CD14-positive monocyte (primary cell): ENCODE measurements at regions not wholly inside any gene's neighbourhood (a gene's known extent, or its start where the extent isn't known, plus 50 kb on each side); places are given as distances from the start of the nearest gene placed in this dataset.
"Not testable (repeated sequence)": the region's sequence is repeated elsewhere in the genome, so short reads cannot be mapped to it uniquely, and the experiment has no call there.

Source experiments
- DNase-seq, 3 donors: peaks; one replicate each; pipeline ENCODE4 v3.0.0-alpha.2; 2011 to 2022
- H2AFZ ChIP-seq: 2 replicates; pipeline ENCODE4 v1.6.0; 2012; ENCODE audit warnings: mild to moderate bottlenecking, low read depth, low read length, inconsistent platforms; ENCODE audit not compliant: insufficient read depth, poor library complexity, severe bottlenecking
- H3K27ac ChIP-seq, 2 donors: 1 replicate in 1 of 2; 2 replicates in 1 of 2; pipeline ENCODE4 v1.5.1; 2012 to 2013; ENCODE audit warnings: low read length in 2 of 2, control low read depth in 1 of 2, inconsistent platforms in 1 of 2, low read depth in 1 of 2, mild to moderate bottlenecking in 1 of 2
- H3K27me3 ChIP-seq, 2 donors: one replicate each; pipeline versions ENCODE4 v1.6.0 to v1.6.1; 2011 to 2013; ENCODE audit warnings: low read length in 2 of 2; ENCODE audit not compliant: control insufficient read depth in 2 of 2, insufficient read depth in 2 of 2
- H3K36me3 ChIP-seq, 2 donors: replicated peaks in 1 of 2; 1 replicate in 1 of 2; 2 replicates in 1 of 2; pipeline versions ENCODE4 v1.5.1 to v1.6.1; 2012 to 2013; ENCODE audit warnings: low read length in 2 of 2, control low read depth in 1 of 2, inconsistent platforms in 1 of 2, mild to moderate bottlenecking in 1 of 2; ENCODE audit not compliant: insufficient read depth in 2 of 2, control insufficient read depth in 1 of 2
- H3K4me1 ChIP-seq, 2 donors: 1 replicate in 1 of 2; 2 replicates in 1 of 2; pipeline versions ENCODE4 v1.5.1 to v1.6.1; 2012 to 2013; ENCODE audit warnings: low read length in 2 of 2, control low read depth in 1 of 2, inconsistent platforms in 1 of 2, mild to moderate bottlenecking in 1 of 2, moderate library complexity in 1 of 2; ENCODE audit not compliant: insufficient read depth in 2 of 2, control insufficient read depth in 1 of 2
- H3K4me2 ChIP-seq: replicated peaks from 2 replicates; pipeline ENCODE3; 2012; ENCODE audit warnings: low read length, moderate library complexity, mild to moderate bottlenecking; ENCODE audit not compliant: poor library complexity, severe bottlenecking; ENCODE audit errors: extremely low read depth
- H3K4me3 ChIP-seq, 3 experiments: fragments of 200-600 bp in 1 of 3; sonication (generic) in 1 of 3; replicated peaks in 1 of 3; 1 replicate in 2 of 3; 2 replicates in 1 of 3; pipeline ENCODE4 v1.5.1; 2011 to 2013; ENCODE audit warnings: low read length in 3 of 3, mild to moderate bottlenecking in 3 of 3, control low read depth in 2 of 3, low read depth in 2 of 3, inconsistent platforms in 1 of 3, moderate library complexity in 1 of 3
- H3K79me2 ChIP-seq: 2 replicates; pipeline ENCODE4 v1.6.0; 2012; ENCODE audit warnings: mild to moderate bottlenecking, control low read depth, inconsistent platforms, low read length, moderate library complexity; ENCODE audit not compliant: insufficient read depth
- H3K9ac ChIP-seq: 2 replicates; pipeline ENCODE4 v1.6.0; 2017; ENCODE audit warnings: low read length, mild to moderate bottlenecking; ENCODE audit not compliant: insufficient read depth, poor library complexity, severe bottlenecking
- H3K9me3 ChIP-seq, 2 donors: replicated peaks in 1 of 2; 1 replicate in 1 of 2; 2 replicates in 1 of 2; pipeline versions ENCODE4 v1.5.1 to v1.6.1; 2012 to 2013; ENCODE audit warnings: low read length in 2 of 2, control low read depth in 1 of 2; ENCODE audit not compliant: control insufficient read depth in 1 of 2, insufficient read depth in 1 of 2
- H4K20me1 ChIP-seq: 2 replicates; pipeline ENCODE4 v1.6.0; 2012; ENCODE audit warnings: mild to moderate bottlenecking, low read length, control low read depth, moderate library complexity; ENCODE audit not compliant: insufficient read depth
- H3K27ac Mint-ChIP-seq, 7 donors: one replicate each; pipeline ENCODE4 v1.8.0; 2020; ENCODE audit warnings: mild to moderate bottlenecking in 7 of 7, mixed read lengths in 7 of 7, moderate library complexity in 6 of 7, inconsistent platforms in 2 of 7
- H3K27me3 Mint-ChIP-seq, 3 donors: one replicate each; pipeline ENCODE4 v1.8.0; 2021 to 2022; ENCODE audit warnings: low read depth in 3 of 3, mild to moderate bottlenecking in 3 of 3, mixed read lengths in 3 of 3, moderate library complexity in 3 of 3, inconsistent platforms in 1 of 3
- H3K36me3 Mint-ChIP-seq, 2 donors: one replicate each; pipeline ENCODE4 v1.8.0; 2020; ENCODE audit warnings: mixed read lengths in 2 of 2, inconsistent platforms in 1 of 2, mild to moderate bottlenecking in 1 of 2
- H3K4me1 Mint-ChIP-seq: one replicate; pipeline ENCODE4 v1.8.0; 2020; ENCODE audit warnings: mild to moderate bottlenecking, mixed read lengths
- H3K4me3 Mint-ChIP-seq, 2 donors: one replicate each; pipeline ENCODE4 v1.8.0; 2020; ENCODE audit warnings: mild to moderate bottlenecking in 2 of 2, mixed read lengths in 2 of 2, moderate library complexity in 1 of 2
- H3K9me3 Mint-ChIP-seq, 7 donors: one replicate each; pipeline ENCODE4 v1.8.0; 2020 to 2022; ENCODE audit warnings: mixed read lengths in 7 of 7, mild to moderate bottlenecking in 6 of 7, moderate library complexity in 6 of 7, inconsistent platforms in 2 of 7
- WGBS: methylation state at CpG from one replicate; pipeline ENCODE4 v1.1.5; 2013; ENCODE audit warnings: missing lambda C conversion rate; ENCODE audit not compliant: insufficient coverage; 5-methylcytosine and 5-hydroxymethylcytosine counted together
- intact Hi-C, 2 donors: fragments of 100-400 bp; cut with micrococcal nuclease; formaldehyde crosslinking; loops; one replicate each; pipeline versions ENCODE4 v1.15.0 to v1.15.1; 2023
- TF ChIP-seq, protein P1 (sequence below): fragments of 200-600 bp; IDR thresholded peaks from one replicate; pipeline ENCODE4 v1.8.0; 2022; ENCODE audit warnings: antibody characterized with exemption, mild to moderate bottlenecking

DNA sequence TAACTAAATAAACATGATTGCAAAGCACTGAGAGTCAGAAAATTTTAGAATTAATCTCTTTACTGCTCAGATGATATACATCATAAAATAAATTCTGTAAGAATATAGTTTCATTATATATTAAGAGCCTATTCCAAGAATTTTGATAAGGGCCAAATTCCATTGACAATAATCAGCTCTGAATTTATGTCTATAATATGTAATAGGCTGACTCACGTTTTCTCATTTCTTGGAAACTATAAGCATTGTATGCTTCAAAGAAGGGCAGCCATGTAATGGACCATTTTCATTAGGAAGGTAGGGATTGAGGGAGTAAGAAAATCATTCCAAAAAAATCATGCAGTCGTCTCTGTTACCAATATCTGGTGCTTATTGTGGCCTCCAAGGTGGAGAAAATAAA, 315.9 kb downstream of the ZIC4 start:
- Histone ChIP-seq H3K79me2 (no peaks in the 10 kb centered on the region), H3K27ac (no peak overlapping the region), H3K4me1 (no peaks in the 10 kb centered on the region), H3K9ac (no peak overlapping the region), H4K20me1 (no peaks in the 10 kb centered on the region), H3K4me2 (no peak overlapping the region), H3K27me3 (no peaks in the 10 kb centered on the region), H2AFZ (no peak overlapping the region), H3K36me3 (no peaks in the 10 kb centered on the region), H3K4me3 (no peak overlapping the region), H3K9me3 (no peaks in the 10 kb centered on the region)
- DNase-seq = no peak
- no CpG with 5 or more reads among the region's 2 CpGs for whole genome bisulfite sequencing
- no peaks in the 10 kb centered on the region for H3K27me3 Mint-ChIP-seq
- H3K36me3 Mint-ChIP-seq = no peaks in the 10 kb centered on the region
- peaks cover 0 to 3% (median 0%) of the 10 kb centered on the region in 7 donors for H3K9me3 Mint-ChIP-seq
- no peaks in the 10 kb centered on the region for H3K4me1 Mint-ChIP-seq
- no peak overlapping the region for H3K27ac Mint-ChIP-seq
- TF ChIP-seq, protein P1, sequence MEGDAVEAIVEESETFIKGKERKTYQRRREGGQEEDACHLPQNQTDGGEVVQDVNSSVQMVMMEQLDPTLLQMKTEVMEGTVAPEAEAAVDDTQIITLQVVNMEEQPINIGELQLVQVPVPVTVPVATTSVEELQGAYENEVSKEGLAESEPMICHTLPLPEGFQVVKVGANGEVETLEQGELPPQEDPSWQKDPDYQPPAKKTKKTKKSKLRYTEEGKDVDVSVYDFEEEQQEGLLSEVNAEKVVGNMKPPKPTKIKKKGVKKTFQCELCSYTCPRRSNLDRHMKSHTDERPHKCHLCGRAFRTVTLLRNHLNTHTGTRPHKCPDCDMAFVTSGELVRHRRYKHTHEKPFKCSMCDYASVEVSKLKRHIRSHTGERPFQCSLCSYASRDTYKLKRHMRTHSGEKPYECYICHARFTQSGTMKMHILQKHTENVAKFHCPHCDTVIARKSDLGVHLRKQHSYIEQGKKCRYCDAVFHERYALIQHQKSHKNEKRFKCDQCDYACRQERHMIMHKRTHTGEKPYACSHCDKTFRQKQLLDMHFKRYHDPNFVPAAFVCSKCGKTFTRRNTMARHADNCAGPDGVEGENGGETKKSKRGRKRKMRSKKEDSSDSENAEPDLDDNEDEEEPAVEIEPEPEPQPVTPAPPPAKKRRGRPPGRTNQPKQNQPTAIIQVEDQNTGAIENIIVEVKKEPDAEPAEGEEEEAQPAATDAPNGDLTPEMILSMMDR = no peak
- intact Hi-C loops = no loop called here
- H3K4me3 Mint-ChIP-seq = no peak overlapping the region

DNA sequence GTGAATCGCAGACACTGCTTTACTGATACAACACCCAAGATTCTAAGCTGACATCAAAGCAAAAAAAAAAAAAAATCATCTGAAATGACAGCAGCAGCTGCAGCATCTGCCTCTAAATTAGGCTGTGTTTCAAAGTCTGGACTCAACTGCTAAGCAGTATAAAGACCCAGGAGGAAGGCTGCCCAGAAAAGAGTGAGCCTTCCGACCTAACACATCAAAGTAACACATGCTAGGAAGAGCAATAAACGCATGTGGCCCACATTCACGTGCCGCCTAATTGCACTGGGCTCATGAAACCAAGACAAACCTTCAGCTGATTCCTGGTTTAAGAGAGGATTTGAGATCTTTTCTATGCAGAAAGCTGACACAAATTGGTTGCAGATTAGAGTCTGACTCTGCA, 317.1 kb downstream of the ZIC4 start:
- Mint-ChIP-seq H3K27ac (no peak overlapping the region), H3K9me3 (peaks cover 0 to 3% (median 0%) of the 10 kb centered on the region in 7 donors), H3K36me3 (no peaks in the 10 kb centered on the region), H3K4me1 (no peaks in the 10 kb centered on the region), H3K27me3 (no peaks in the 10 kb centered on the region), H3K4me3 (no peak overlapping the region)
- no CpG with 5 or more reads among the region's 5 CpGs for WGBS
- no peaks in the 10 kb centered on the region for H4K20me1 ChIP-seq
- H3K9ac ChIP-seq = no peak overlapping the region
- intact Hi-C loops = no loop called here
- no peak overlapping the region for H3K4me2 ChIP-seq
- H3K27me3 ChIP-seq = no peaks in the 10 kb centered on the region
- H3K27ac ChIP-seq = no peak overlapping the region
- DNase-seq = no peak
- H3K4me3 ChIP-seq = no peak overlapping the region
- no peaks in the 10 kb centered on the region for H3K36me3 ChIP-seq
- H3K79me2 ChIP-seq = no peaks in the 10 kb centered on the region
- TF ChIP-seq, protein P1 = no peak
- H2AFZ ChIP-seq = no peak overlapping the region
- no peaks in the 10 kb centered on the region for H3K4me1 ChIP-seq
- no peaks in the 10 kb centered on the region for H3K9me3 ChIP-seq

DNA sequence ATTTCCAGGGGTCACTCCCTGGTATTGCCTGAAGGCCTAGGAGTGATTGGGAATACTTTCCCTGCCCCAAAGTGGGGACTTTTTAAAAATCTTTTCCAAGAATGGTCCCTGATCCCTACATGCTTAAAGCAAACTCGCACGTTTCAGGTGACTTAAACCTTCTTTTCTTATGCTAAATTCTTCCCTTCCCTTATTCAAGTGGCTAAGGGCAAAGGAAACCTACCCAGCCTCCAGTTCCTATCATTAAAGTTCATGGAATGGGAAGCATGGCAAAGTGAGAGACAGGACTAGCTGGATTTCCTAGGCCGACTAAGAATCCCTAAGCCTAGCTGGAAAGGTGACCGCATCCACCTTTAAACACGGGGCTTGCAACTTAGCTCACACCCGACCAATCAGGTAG, 346.8 kb downstream of the ZIC4 start:
- H3K27me3 Mint-ChIP-seq, H2AFZ ChIP-seq, H3K4me2 ChIP-seq, H3K27ac Mint-ChIP-seq, H3K27me3 ChIP-seq, H3K4me3 ChIP-seq, DNase-seq, H3K4me3 Mint-ChIP-seq, H4K20me1 ChIP-seq, H3K9ac ChIP-seq, H3K36me3 Mint-ChIP-seq, H3K4me1 Mint-ChIP-seq, H3K79me2 ChIP-seq, H3K27ac ChIP-seq, H3K36me3 ChIP-seq, intact Hi-C loops, H3K4me1 ChIP-seq: not testable (repeated sequence)
- 60% methylated on average over 2 of the region's 6 CpGs for WGBS
- H3K9me3 Mint-ChIP-seq = peaks cover 3 to 19% (median 11%) of the 10 kb centered on the region in 7 donors
- peaks cover 29 to 35% of the 10 kb centered on the region in 2 donors for H3K9me3 ChIP-seq
